PC-9 (cell line): ENCODE measurements at regions not wholly inside any gene's neighbourhood (a gene's known extent, or its start where the extent isn't known, plus 50 kb on each side); places are given as distances from the start of the nearest gene placed in this dataset.

Experiments used
- BruUV-seq: library from RNA; stranded (reverse); fragments of 400-500 nt; replicated peaks from 2 replicates; lab custom pipeline; 2021; lab: Mats Ljungman, UMichigan
- CTCF ChIA-PET: fragments of 300-600 bp; sonication (Branson Sonifier 250); formaldehyde crosslinking; loops from one replicate; lab custom pipeline; 2022; ENCODE audit warnings: antibody characterized with exemption; lab: Charles Lee
- POLR2A ChIA-PET: fragments of 300-600 bp; sonication (Branson Sonifier 250); formaldehyde crosslinking; loops from one replicate; lab custom pipeline; 2022; ENCODE audit warnings: antibody characterized with exemption; ENCODE audit not compliant: unreplicated experiment; lab: Charles Lee
- DNase-seq, 2 experiments: peaks; one replicate each; pipeline versions ENCODE4 v3.0.0 to v3.0.0-alpha.2; 2015 to 2022; ENCODE audit warnings: mixed read lengths in 1 of 2
- H2AFZ ChIP-seq: fragments of 200-600 bp; sonication (generic); 2 replicates; pipeline ENCODE4 v1.8.1; 2017; ENCODE audit warnings: antibody characterized with exemption
- H3F3A ChIP-seq: fragments of 200-600 bp; sonication (generic); 2 replicates; pipeline ENCODE4 v1.8.1; 2017; ENCODE audit warnings: antibody characterized with exemption, mild to moderate bottlenecking, low read depth; ENCODE audit not compliant: insufficient read depth
- H3K27ac ChIP-seq: fragments of 200-600 bp; sonication (generic); 2 replicates; pipeline ENCODE4 v1.6.1; 2016; ENCODE audit warnings: mixed run types
- H3K27me3 ChIP-seq: fragments of 200-600 bp; sonication (generic); 2 replicates; pipeline ENCODE4 v1.6.1; 2016; ENCODE audit warnings: low read depth, mixed run types; ENCODE audit not compliant: insufficient read depth
- H3K36me3 ChIP-seq: fragments of 200-600 bp; sonication (generic); 2 replicates; pipeline ENCODE4 v1.6.1; 2016; ENCODE audit warnings: low read depth, mixed run types
- H3K4me1 ChIP-seq: fragments of 200-600 bp; sonication (generic); replicated peaks from 2 replicates; pipeline ENCODE4 v1.6.1; 2016; ENCODE audit warnings: mixed run types; ENCODE audit not compliant: insufficient read depth
- H3K4me2 ChIP-seq: fragments of 200-600 bp; sonication (generic); 2 replicates; pipeline ENCODE4 v1.6.1; 2017; ENCODE audit warnings: mixed run types
- H3K4me3 ChIP-seq: fragments of 200-600 bp; sonication (generic); 2 replicates; pipeline ENCODE4 v1.6.1; 2016; ENCODE audit warnings: mixed run types
- H3K79me2 ChIP-seq: fragments of 200-600 bp; sonication (generic); 2 replicates; pipeline ENCODE4 v1.6.1; 2017; ENCODE audit warnings: low read depth, mixed run types
- H3K9me2 ChIP-seq: fragments of 200-600 bp; sonication (generic); 2 replicates; pipeline ENCODE4 v1.8.1; 2017; ENCODE audit warnings: mild to moderate bottlenecking; ENCODE audit not compliant: insufficient read depth
- H3K9me3 ChIP-seq: fragments of 200-600 bp; sonication (generic); 2 replicates; pipeline ENCODE4 v1.8.1; 2016; ENCODE audit warnings: low read depth; ENCODE audit not compliant: insufficient read depth
- H4K20me1 ChIP-seq: fragments of 200-600 bp; sonication (generic); 2 replicates; pipeline ENCODE4 v1.8.1; 2017; ENCODE audit not compliant: insufficient read depth
- CTCF ChIP-seq: fragments of 200-600 bp; sonication (generic); conservative IDR thresholded peaks from 2 replicates; pipeline ENCODE4 v1.6.1; 2017; ENCODE audit warnings: mixed run types, antibody characterized with exemption, mild to moderate bottlenecking, moderate library complexity
- EZH2 ChIP-seq: fragments of 200-600 bp; sonication (generic); IDR thresholded peaks from 2 replicates; pipeline ENCODE4 v1.8.0; 2017; ENCODE audit warnings: antibody characterized with exemption, low read depth
- intact Hi-C: fragments of 100-400 bp; cut with micrococcal nuclease; formaldehyde crosslinking; loops from one replicate; pipeline ENCODE4 v1.10.0; 2022; ENCODE audit not compliant: unreplicated experiment

GRCh38 chr1:43068911-43069310 is 103.2 kb downstream of the EBNA1BP2 start:
- no peaks in the 10 kb centered on the region for H3K9me2 ChIP-seq
- CTCF ChIA-PET, result no interaction called here
- H3F3A ChIP-seq, result no peaks in the 10 kb centered on the region
- POLR2A ChIA-PET, result no interaction called here
- no peak for TF ChIP-seq EZH2
- no peak for TF ChIP-seq CTCF
- no peak for DNase-seq
- no TSS peak for BruUV-seq
- no peaks in the 10 kb centered on the region for H3K9me3 ChIP-seq
- H3K27ac ChIP-seq, result no peak overlapping the region
- H3K4me1 ChIP-seq, result peaks cover 6% of the 10 kb centered on the region; the same call in 1 of the 2 replicates
- no peaks in the 10 kb centered on the region for H4K20me1 ChIP-seq
- intact Hi-C loops, result no loop called here
- no peak overlapping the region for H2AFZ ChIP-seq
- no peaks in the 10 kb centered on the region for H3K27me3 ChIP-seq
- no peak overlapping the region for H3K4me2 ChIP-seq
- H3K79me2 ChIP-seq, result no peaks in the 10 kb centered on the region
- H3K4me3 ChIP-seq, result no peak overlapping the region
- H3K36me3 ChIP-seq, result no peaks in the 10 kb centered on the region

DNA sequence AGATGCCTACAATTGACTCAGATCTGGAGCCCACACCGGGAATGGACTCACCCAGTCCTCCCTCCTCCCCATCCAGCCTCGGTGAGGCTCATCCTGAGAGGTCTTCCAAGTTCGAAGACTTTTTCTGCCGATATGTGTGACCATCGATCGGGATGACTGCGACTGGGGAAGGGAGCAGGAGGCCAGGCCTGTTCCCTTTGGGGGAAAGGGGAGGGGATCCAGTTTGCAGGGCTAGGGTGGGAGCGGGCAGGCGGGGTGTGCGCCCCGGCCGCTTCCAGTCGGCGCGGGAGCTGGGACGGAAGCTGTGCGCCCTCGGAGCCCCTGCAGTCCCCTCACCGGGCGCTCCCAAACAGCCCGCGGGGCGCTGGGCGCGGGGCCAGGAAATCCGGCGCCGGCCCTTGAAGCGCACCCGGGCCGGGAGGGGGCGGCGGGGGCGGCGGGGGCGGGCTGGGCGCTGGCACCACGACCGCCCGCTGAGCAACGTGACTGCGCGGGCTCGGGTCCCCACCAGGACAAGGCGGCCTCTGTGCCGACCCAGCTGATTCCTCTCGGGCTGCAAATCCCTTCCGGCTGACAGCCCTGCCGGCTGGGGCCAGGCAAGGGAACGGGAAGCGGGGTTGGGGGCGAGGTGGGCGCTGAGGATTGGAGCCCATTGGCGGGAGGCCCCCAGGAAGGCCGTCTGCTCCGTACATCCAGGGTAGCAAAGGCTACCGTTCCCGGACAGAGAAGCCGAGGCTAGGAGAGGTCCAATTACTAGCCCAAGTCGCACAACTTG is 103.9 kb downstream of the EBNA1BP2 start:
- intact Hi-C loops, result no loop called here
- DNase-seq, result peak in 1 of 2 experiments; percentile 17
- no peak overlapping the region for H3K4me3 ChIP-seq
- TF ChIP-seq CTCF, result no peak
- no peak for TF ChIP-seq EZH2
- no TSS peak for BruUV-seq
- H4K20me1 ChIP-seq, result no peaks in the 10 kb centered on the region
- no peaks in the 10 kb centered on the region for H3K27me3 ChIP-seq
- H3F3A ChIP-seq, result no peaks in the 10 kb centered on the region
- no peak overlapping the region for H3K4me2 ChIP-seq
- H3K9me3 ChIP-seq, result no peaks in the 10 kb centered on the region
- H3K27ac ChIP-seq, result no peak overlapping the region
- H3K79me2 ChIP-seq, result no peaks in the 10 kb centered on the region
- H2AFZ ChIP-seq, result no peak overlapping the region
- ChIA-PET CTCF (no interaction called here), POLR2A (no interaction called here)
- 0 out of 2 replicates have a peak, but pooled peaks cover 2% of the 10 kb centered on the region for H3K4me1 ChIP-seq
- no peaks in the 10 kb centered on the region for H3K9me2 ChIP-seq
- H3K36me3 ChIP-seq, result no peaks in the 10 kb centered on the region

- TF ChIP-seq EZH2, result no peak
- TF ChIP-seq CTCF, result no peak
- no peaks in the 10 kb centered on the region for H3K4me1 ChIP-seq
- H3K4me2 ChIP-seq, result no peak overlapping the region
- ChIA-PET CTCF (no interaction called here), POLR2A (no interaction called here)
- H3K4me3 ChIP-seq, result no peak overlapping the region
- no peak for DNase-seq
- H3K9me3 ChIP-seq, result no peaks in the 10 kb centered on the region
- no peak overlapping the region for H2AFZ ChIP-seq
- H4K20me1 ChIP-seq, result no peaks in the 10 kb centered on the region
- no peaks in the 10 kb centered on the region for H3K9me2 ChIP-seq
- intact Hi-C loops, result no loop called here
- H3F3A ChIP-seq, result no peaks in the 10 kb centered on the region
- no peaks in the 10 kb centered on the region for H3K79me2 ChIP-seq
- no peaks in the 10 kb centered on the region for H3K36me3 ChIP-seq
- H3K27me3 ChIP-seq, result no peaks in the 10 kb centered on the region
- BruUV-seq, result no TSS peak
- no peak overlapping the region for H3K27ac ChIP-seq
Observed at GRCh38 chr1:43067233-43067745, 104.8 kb downstream of the EBNA1BP2 start.
